Memory B cell (primary cell): ENCODE measurements at regions not wholly inside any gene's neighbourhood (a gene's known extent, or its start where the extent isn't known, plus 50 kb on each side); places are given as distances from the start of the nearest gene placed in this dataset.
"Not testable (repeated sequence)": the region's sequence is repeated elsewhere in the genome, so short reads cannot be mapped to it uniquely, and the experiment has no call there.

ENCODE experiments used
- ATAC-seq: fragments of 150-1000 bp; cut with Tn5 transposase; 2 replicates; pipeline ENCODE4 v1.10.0; 2021; ENCODE audit warnings: low read depth, mild to moderate bottlenecking, moderate library complexity
- DNase-seq, 2 donors: peaks; one replicate each; pipeline ENCODE4 v3.0.0; 2022; ENCODE audit warnings: low spot score in 2 of 2
- H3K27ac Mint-ChIP-seq: one replicate; pipeline ENCODE4 v1.8.0; 2022; ENCODE audit warnings: mild to moderate bottlenecking, moderate library complexity, mixed read lengths
- H3K27me3 Mint-ChIP-seq: one replicate; pipeline ENCODE4 v1.8.0; 2022; ENCODE audit warnings: mixed read lengths
- H3K36me3 Mint-ChIP-seq: one replicate; pipeline ENCODE4 v1.8.0; 2022; ENCODE audit warnings: mild to moderate bottlenecking, mixed read lengths
- H3K4me1 Mint-ChIP-seq: one replicate; pipeline ENCODE4 v1.8.0; 2022; ENCODE audit warnings: mixed read lengths
- H3K4me3 Mint-ChIP-seq: one replicate; pipeline ENCODE4 v1.8.0; 2022; ENCODE audit warnings: mild to moderate bottlenecking, moderate library complexity, mixed read lengths
- H3K9me3 Mint-ChIP-seq: one replicate; pipeline ENCODE4 v1.8.0; 2022; ENCODE audit warnings: mixed read lengths

GRCh38 chr14:106329243-106329642 is 802.9 kb downstream of the TMEM121 start:
- not testable (repeated sequence) for H3K27me3 Mint-ChIP-seq, H3K27ac Mint-ChIP-seq, DNase-seq, H3K36me3 Mint-ChIP-seq, H3K9me3 Mint-ChIP-seq, H3K4me1 Mint-ChIP-seq, ATAC-seq, H3K4me3 Mint-ChIP-seq

GRCh38 chr14:106329987-106330774 is 803.8 kb downstream of the TMEM121 start:
- H3K36me3 Mint-ChIP-seq, H3K27ac Mint-ChIP-seq, H3K4me1 Mint-ChIP-seq, H3K9me3 Mint-ChIP-seq, H3K27me3 Mint-ChIP-seq, DNase-seq: not testable (repeated sequence)
- H3K4me3 Mint-ChIP-seq: peak overlapping the region; percentile 17
- ATAC-seq: peak; percentile 50

GRCh38 chr14:106334428-106335109 is 808.2 kb downstream of the TMEM121 start:
- H3K27ac Mint-ChIP-seq, H3K36me3 Mint-ChIP-seq, H3K4me1 Mint-ChIP-seq, H3K27me3 Mint-ChIP-seq, H3K9me3 Mint-ChIP-seq: not testable (repeated sequence)
- peak overlapping the region; percentile 63 for H3K4me3 Mint-ChIP-seq
- ATAC-seq (peak; percentile 76), DNase-seq (peak; percentile 70 to 90)

- peak; percentile 8 for ATAC-seq
- not testable (repeated sequence) for DNase-seq, H3K9me3 Mint-ChIP-seq, H3K36me3 Mint-ChIP-seq, H3K27me3 Mint-ChIP-seq, H3K4me1 Mint-ChIP-seq, H3K27ac Mint-ChIP-seq
- peak overlapping the region; percentile 63 for H3K4me3 Mint-ChIP-seq
Observed at GRCh38 chr14:106335110-106335429, 808.7 kb downstream of the TMEM121 start.

- not testable (repeated sequence) for H3K36me3 Mint-ChIP-seq, H3K27me3 Mint-ChIP-seq, H3K9me3 Mint-ChIP-seq, DNase-seq, H3K4me1 Mint-ChIP-seq, H3K4me3 Mint-ChIP-seq, ATAC-seq, H3K27ac Mint-ChIP-seq
Observed at GRCh38 chr14:106338775-106339174, 812.4 kb downstream of the TMEM121 start.

GRCh38 chr14:106340658-106341057 is 814.3 kb downstream of the TMEM121 start:
- not testable (repeated sequence) for H3K36me3 Mint-ChIP-seq, H3K27ac Mint-ChIP-seq, DNase-seq, H3K27me3 Mint-ChIP-seq, H3K4me1 Mint-ChIP-seq, H3K9me3 Mint-ChIP-seq, ATAC-seq, H3K4me3 Mint-ChIP-seq

- ATAC-seq: peak; percentile 46
- H3K27ac Mint-ChIP-seq: not testable (repeated sequence)
Observed at GRCh38 chr14:106341161-106341560, 814.8 kb downstream of the TMEM121 start.

GRCh38 chr14:106343626-106344025 is 817.2 kb downstream of the TMEM121 start:
- H3K4me3 Mint-ChIP-seq: no peak overlapping the region
- no peaks in the 10 kb centered on the region for H3K27me3 Mint-ChIP-seq
- no peak for ATAC-seq
- H3K4me1 Mint-ChIP-seq: peaks cover 5% of the 10 kb centered on the region
- no peak overlapping the region for H3K27ac Mint-ChIP-seq
- H3K36me3 Mint-ChIP-seq: peaks cover 4% of the 10 kb centered on the region
- H3K9me3 Mint-ChIP-seq: no peaks in the 10 kb centered on the region
- no peak for DNase-seq

More at GRCh38 chr14:106341161-106341560, 814.8 kb downstream of the TMEM121 start:
- DNase-seq, H3K36me3 Mint-ChIP-seq, H3K4me1 Mint-ChIP-seq, H3K9me3 Mint-ChIP-seq, H3K27me3 Mint-ChIP-seq, H3K4me3 Mint-ChIP-seq: not testable (repeated sequence)

- DNase-seq, H3K4me1 Mint-ChIP-seq, H3K27ac Mint-ChIP-seq, ATAC-seq, H3K27me3 Mint-ChIP-seq, H3K4me3 Mint-ChIP-seq, H3K9me3 Mint-ChIP-seq, H3K36me3 Mint-ChIP-seq: not testable (repeated sequence)
Observed at GRCh38 chr14:106344065-106344614, 817.8 kb downstream of the TMEM121 start.

GRCh38 chr14:106344791-106345479 is 818.6 kb downstream of the TMEM121 start:
- H3K27ac Mint-ChIP-seq, ATAC-seq, DNase-seq, H3K4me3 Mint-ChIP-seq, H3K9me3 Mint-ChIP-seq, H3K36me3 Mint-ChIP-seq, H3K27me3 Mint-ChIP-seq: not testable (repeated sequence)
- peaks cover 11% of the 10 kb centered on the region for H3K4me1 Mint-ChIP-seq

GRCh38 chr14:106346084-106346483 is 819.7 kb downstream of the TMEM121 start:
- H3K36me3 Mint-ChIP-seq: peaks cover 4% of the 10 kb centered on the region
- H3K27ac Mint-ChIP-seq: no peak overlapping the region
- H3K9me3 Mint-ChIP-seq: no peaks in the 10 kb centered on the region
- no peaks in the 10 kb centered on the region for H3K27me3 Mint-ChIP-seq
- DNase-seq (no peak), ATAC-seq (no peak)
- H3K4me3 Mint-ChIP-seq: no peak overlapping the region
- H3K4me1 Mint-ChIP-seq: peaks cover 12% of the 10 kb centered on the region

- Mint-ChIP-seq H3K4me3 (no peak overlapping the region), H3K9me3 (no peaks in the 10 kb centered on the region), H3K36me3 (peaks cover 4% of the 10 kb centered on the region), H3K27ac (no peak overlapping the region), H3K27me3 (no peaks in the 10 kb centered on the region), H3K4me1 (peaks cover 12% of the 10 kb centered on the region)
- DNase-seq (no peak), ATAC-seq (no peak)
Observed at GRCh38 chr14:106346534-106347290, 820.3 kb downstream of the TMEM121 start.

GRCh38 chr14:106347291-106347778 is 821.0 kb downstream of the TMEM121 start:
- no peak overlapping the region for H3K27ac Mint-ChIP-seq
- DNase-seq (no peak), ATAC-seq (no peak)
- H3K9me3 Mint-ChIP-seq: no peaks in the 10 kb centered on the region
- H3K27me3 Mint-ChIP-seq: no peaks in the 10 kb centered on the region
- peaks cover 12% of the 10 kb centered on the region for H3K4me1 Mint-ChIP-seq
- peak overlapping the region; percentile 15 for H3K4me3 Mint-ChIP-seq
- peaks cover 4% of the 10 kb centered on the region for H3K36me3 Mint-ChIP-seq
